HepG2 (cell line): ENCODE measurements at regions not wholly inside any gene's neighbourhood (a gene's known extent, or its start where the extent isn't known, plus 50 kb on each side); places are given as distances from the start of the nearest gene placed in this dataset.

Experiments
- ATAC-seq: fragments of 200-7000 bp; cut with Tn5 transposase; 3 replicates; pipeline ENCODE4 v1.9.1; 2020; ENCODE audit warnings: mild to moderate bottlenecking, moderate library complexity
- BruUV-seq: library from RNA; stranded (reverse); fragments of 400-500 nt; replicated peaks from 2 replicates; lab custom pipeline; 2021; lab: Mats Ljungman, UMichigan
- CTCF ChIA-PET: fragments of 300-600 bp; formaldehyde crosslinking; extraction: SDS; loops from one replicate; lab custom pipeline; 2021; ENCODE audit warnings: low total read pairs, inconsistent platforms, low intra/inter-chr PET ratio; lab: Yijun Ruan, JAX
- POLR2A ChIA-PET: fragments of 350-600 bp; sonication (Branson Sonifier 250); formaldehyde crosslinking; loops from one replicate; lab custom pipeline; 2020; ENCODE audit warnings: antibody characterized with exemption, inconsistent platforms; lab: Yijun Ruan, JAX
- DNase-seq: peaks from one replicate; pipeline ENCODE4 v3.0.0-alpha.2; 2015; ENCODE audit warnings: low spot score
- FAIRE-seq: peaks from 3 replicates; lab custom pipeline; 2011; peaks lifted over from hg19 to GRCh38; lab: Jason Lieb, UNC
- H2AFZ ChIP-seq: one replicate; pipeline ENCODE4 v1.6.1; 2011; ENCODE audit warnings: low read length, inconsistent platforms
- H3K27ac ChIP-seq: fragments of 300-600 bp; 3 replicates; pipeline ENCODE4 v1.8.0; 2011; ENCODE audit warnings: mixed run types, mild to moderate bottlenecking, mixed read lengths, low read length, inconsistent platforms; ENCODE audit not compliant: insufficient read depth; ENCODE audit errors: extremely low read length
- H3K27me3 ChIP-seq, 2 experiments: fragments of 200-600 bp in 1 of 2; 2 replicates in 1 of 2; 3 replicates in 1 of 2; pipeline versions ENCODE4 v1.6.0 to v1.8.0; 2011; ENCODE audit warnings: low read length in 2 of 2, mild to moderate bottlenecking in 2 of 2, moderate library complexity in 2 of 2, inconsistent platforms in 1 of 2; ENCODE audit not compliant: insufficient read depth in 2 of 2, control insufficient read depth in 1 of 2
- H3K36me3 ChIP-seq, 2 experiments: fragments of 200-600 bp in 1 of 2; replicated peaks in 1 of 2; 2 replicates in 1 of 2; 3 replicates in 1 of 2; pipeline versions ENCODE4 v1.5.1 to v1.8.0; 2011; ENCODE audit warnings: low read length in 2 of 2, inconsistent platforms in 1 of 2; ENCODE audit not compliant: insufficient read depth in 2 of 2, control insufficient read depth in 1 of 2
- H3K4me1 ChIP-seq: 2 replicates; pipeline ENCODE4 v1.5.1; 2012; ENCODE audit warnings: low read length, inconsistent platforms; ENCODE audit not compliant: insufficient read depth
- H3K4me2 ChIP-seq: 2 replicates; pipeline ENCODE4 v1.6.0; 2011; ENCODE audit warnings: low read depth, low read length, inconsistent platforms
- H3K4me3 ChIP-seq, 3 experiments: fragments of 200-600 bp in 1 of 3; sonication (generic), shearing (Covaris generic) in 1 of 3; replicated peaks in 1 of 3; 2 replicates each; pipeline ENCODE4 v1.5.1; 2011 to 2016; ENCODE audit warnings: low read length in 3 of 3, inconsistent platforms in 2 of 3, low read depth in 2 of 3, mild to moderate bottlenecking in 2 of 3, control low read depth in 1 of 3, mixed read lengths in 1 of 3; ENCODE audit not compliant: insufficient read depth in 1 of 3
- H3K79me2 ChIP-seq: one replicate; pipeline ENCODE4 v1.6.1; 2011; ENCODE audit warnings: low read length, inconsistent platforms; ENCODE audit not compliant: insufficient read depth
- H3K9ac ChIP-seq: 2 replicates; pipeline ENCODE4 v1.6.0; 2011; ENCODE audit warnings: mild to moderate bottlenecking, low read depth, low read length, inconsistent platforms; ENCODE audit not compliant: insufficient read depth
- H3K9me3 ChIP-seq: 2 replicates; pipeline ENCODE4 v1.5.1; 2012; ENCODE audit warnings: mild to moderate bottlenecking, low read length
- H4K20me1 ChIP-seq: 2 replicates; pipeline ENCODE4 v1.6.0; 2011; ENCODE audit warnings: inconsistent platforms, mild to moderate bottlenecking, low read length, moderate library complexity; ENCODE audit not compliant: insufficient read depth
- CHD4 ChIP-seq: fragments of 200-600 bp; sonication (generic); IDR thresholded peaks from 2 replicates; pipeline ENCODE4 v1.7.0; 2017; ENCODE audit warnings: mild to moderate bottlenecking, low read length, borderline replicate concordance
- ELF4 ChIP-seq: sonication (generic); formaldehyde crosslinking; IDR thresholded peaks from 2 replicates; pipeline ENCODE4 v1.5.0; 2020; ENCODE audit warnings: missing genetic modification reagents, mild to moderate bottlenecking, moderate library complexity, borderline replicate concordance
- HCFC1 ChIP-seq: fragments of 150-350 bp; IDR thresholded peaks from 2 replicates; pipeline ENCODE4 v1.6.1; 2014; ENCODE audit warnings: low read depth, low read length
- MAFK ChIP-seq, 2 experiments: IDR thresholded peaks in 1 of 2; conservative IDR thresholded peaks in 1 of 2; 2 replicates each; pipeline ENCODE4 v1.6.1; 2011; ENCODE audit warnings: improper control_type of control experiment in 2 of 2, low read length in 2 of 2
- MYC ChIP-seq: sonication (generic); formaldehyde crosslinking; IDR thresholded peaks from 2 replicates; pipeline ENCODE4 v1.9.0; 2021; ENCODE audit warnings: missing genetic modification reagents, borderline replicate concordance
- MYPOP ChIP-seq: sonication (generic); formaldehyde crosslinking; IDR thresholded peaks from 2 replicates; pipeline ENCODE4 v1.8.1; 2023; ENCODE audit warnings: mild to moderate bottlenecking, moderate library complexity, missing genetic modification reagents
- NFAT5 ChIP-seq: sonication (generic); formaldehyde crosslinking; IDR thresholded peaks from 2 replicates; pipeline ENCODE4 v1.4.0; 2020; ENCODE audit warnings: missing genetic modification reagents
- PHF8 ChIP-seq: sonication (generic); formaldehyde crosslinking; IDR thresholded peaks from 2 replicates; pipeline ENCODE4 v1.5.0; 2020; ENCODE audit warnings: missing genetic modification reagents
- RNF219 ChIP-seq: sonication (generic); formaldehyde crosslinking; IDR thresholded peaks from 2 replicates; pipeline ENCODE4 v1.5.0; 2020; ENCODE audit warnings: mild to moderate bottlenecking, missing genetic modification reagents
- SIX4 ChIP-seq: sonication (generic); formaldehyde crosslinking; IDR thresholded peaks from 2 replicates; pipeline ENCODE4 v1.4.0; 2020; ENCODE audit warnings: missing genetic modification reagents
- TAF1 ChIP-seq: sonication (generic); formaldehyde crosslinking; IDR thresholded peaks from 2 replicates; pipeline ENCODE4 v1.4.0; 2020; ENCODE audit warnings: missing genetic modification reagents
- XBP1 ChIP-seq: sonication (generic); formaldehyde crosslinking; IDR thresholded peaks from 2 replicates; pipeline ENCODE4 v1.5.0; 2020; ENCODE audit warnings: missing genetic modification reagents
- ZBTB46 ChIP-seq: sonication (generic); formaldehyde crosslinking; IDR thresholded peaks from 2 replicates; pipeline ENCODE4 v1.4.0; 2020; ENCODE audit warnings: mild to moderate bottlenecking, missing genetic modification reagents, borderline replicate concordance
- ZFYVE20 ChIP-seq: sonication (generic); formaldehyde crosslinking; IDR thresholded peaks from 2 replicates; pipeline ENCODE4 v1.8.0; 2023; ENCODE audit warnings: low read depth, mild to moderate bottlenecking, moderate library complexity, missing genetic modification reagents, borderline replicate concordance
- ZNF605 ChIP-seq: sonication (generic); formaldehyde crosslinking; IDR thresholded peaks from 2 replicates; pipeline ENCODE4 v1.8.0; 2022; ENCODE audit warnings: mild to moderate bottlenecking, missing genetic modification reagents
- ZNF782 ChIP-seq: sonication (generic); formaldehyde crosslinking; IDR thresholded peaks from 2 replicates; pipeline ENCODE4 v1.4.0; 2020; ENCODE audit warnings: missing genetic modification reagents, mild to moderate bottlenecking, borderline replicate concordance
- WGBS: methylation state at CpG from one replicate; pipeline ENCODE4 v1.1.6; 2017; ENCODE audit warnings: low lambda C conversion rate; 5-methylcytosine and 5-hydroxymethylcytosine counted together
- in situ Hi-C: cut with HindIII; loops from 2 replicates; pipeline ENCODE4 v1.10.0; 2017; ENCODE audit warnings: low pct_unique_long_range_greater_than_20kb; ENCODE audit not compliant: extremely low pct_ligation_motif_present
- intact Hi-C: fragments of 100-400 bp; cut with micrococcal nuclease; formaldehyde crosslinking; loops from one replicate; pipeline ENCODE4 v1.10.0; 2022; ENCODE audit not compliant: unreplicated experiment

GRCh38 chr13:67469623-67470022 is 239.5 kb upstream of the PCDH9 start:
- Histone ChIP-seq H3K79me2 (no peaks in the 10 kb centered on the region), H3K9ac (no peak overlapping the region), H3K36me3 (no peaks in the 10 kb centered on the region), H2AFZ (no peak overlapping the region), H3K4me1 (no peaks in the 10 kb centered on the region), H3K27me3 (no peaks in the 10 kb centered on the region), H3K27ac (no peak overlapping the region), H4K20me1 (no peaks in the 10 kb centered on the region), H3K4me3 (no peak overlapping the region), H3K9me3 (peaks cover 17% of the 10 kb centered on the region; the same call in 1 of the 2 replicates), H3K4me2 (no peak overlapping the region)
- ChIA-PET POLR2A (no interaction called here), CTCF (no interaction called here)
- intact Hi-C loops, result no loop called here
- 2% methylated on average over 3 of the region's 3 CpGs for WGBS
- DNase-seq (no peak), ATAC-seq (no peak), FAIRE-seq (no peak)
- no TSS peak for BruUV-seq
- in situ Hi-C loops, result no loop called here
- no peak for TF ChIP-seq ZNF782 (CRISPR knock-in tag)
- TF ChIP-seq ZBTB46 (CRISPR knock-in tag), result no peak
- no peak for TF ChIP-seq ZFYVE20 (CRISPR knock-in tag)
- no peak for TF ChIP-seq TAF1 (CRISPR knock-in tag)
- no peak for TF ChIP-seq SIX4
- TF ChIP-seq HCFC1, result no peak
- TF ChIP-seq PHF8 (CRISPR knock-in tag), result no peak
- no peak for TF ChIP-seq NFAT5
- TF ChIP-seq MYPOP (CRISPR knock-in tag), result no peak
- no peak for TF ChIP-seq ELF4
- TF ChIP-seq ZNF605 (CRISPR knock-in tag), result no peak
- no peak for TF ChIP-seq RNF219 (CRISPR knock-in tag)
- TF ChIP-seq CHD4, result no peak
- TF ChIP-seq MYC, result no peak
- TF ChIP-seq XBP1 (CRISPR knock-in tag), result no peak
- no peak for TF ChIP-seq MAFK (conservative IDR thresholded peaks at IDR 0.05 in 1 of 2, IDR thresholded peaks at IDR 0.05 in 1 of 2; ENCODE audit: low read length in 2 of 2)
